ENCODE measurements at regions not wholly inside any gene's neighbourhood (a gene's known extent, or its start where the extent isn't known, plus 50 kb on each side); places are given as distances from the start of the nearest gene placed in this dataset.

GRCh38 chr16:6618874-6619273, 713.8 kb upstream of the RBFOX1 start:
- DNase-seq (ENCODE audit: low read depth in 1 of 2, low spot score in 1 of 2), result no peak

DNA sequence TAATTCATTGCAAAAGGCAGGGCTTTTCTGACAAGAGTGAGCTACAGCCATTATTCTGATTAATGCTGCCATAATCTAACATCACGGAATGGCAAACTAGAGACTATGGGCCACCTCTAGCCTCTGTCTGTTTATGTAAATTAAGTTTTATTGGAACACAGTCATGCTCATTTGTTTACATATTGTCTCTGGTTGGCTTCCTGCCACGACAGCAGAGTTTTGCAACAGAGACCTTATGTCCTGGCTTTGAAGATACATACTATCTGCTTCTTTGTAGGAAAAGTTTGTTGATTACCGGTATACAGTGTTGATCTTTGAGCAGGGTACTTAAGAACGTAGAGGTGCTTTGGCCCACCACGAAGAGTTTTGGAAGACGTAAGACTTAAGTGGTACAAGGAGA, 715.9 kb upstream of the RBFOX1 start:
- DNase-seq (ENCODE audit: low read depth in 1 of 2, low spot score in 1 of 2), result no peak

DNA sequence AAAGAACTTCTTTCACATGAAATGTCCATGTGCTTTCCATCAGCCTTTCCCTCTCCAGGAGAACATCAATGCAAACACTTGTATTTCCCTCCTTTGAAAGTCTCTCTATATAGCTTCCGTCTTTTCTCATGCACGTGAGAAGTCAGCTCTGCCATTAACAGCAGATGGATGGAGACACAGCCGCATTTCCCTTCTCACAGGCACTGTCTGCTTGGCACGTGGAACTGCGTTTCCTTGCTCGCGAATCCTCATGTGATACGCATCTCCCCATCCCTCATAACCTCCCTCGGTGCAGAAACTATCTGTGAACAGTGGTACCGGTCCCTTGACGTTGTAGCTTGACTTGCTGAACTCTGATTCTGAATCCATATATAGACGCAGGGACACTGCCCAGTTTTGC, 717.0 kb upstream of the RBFOX1 start:
- no peak for DNase-seq (ENCODE audit: low read depth in 1 of 2, low spot score in 1 of 2)

DNA sequence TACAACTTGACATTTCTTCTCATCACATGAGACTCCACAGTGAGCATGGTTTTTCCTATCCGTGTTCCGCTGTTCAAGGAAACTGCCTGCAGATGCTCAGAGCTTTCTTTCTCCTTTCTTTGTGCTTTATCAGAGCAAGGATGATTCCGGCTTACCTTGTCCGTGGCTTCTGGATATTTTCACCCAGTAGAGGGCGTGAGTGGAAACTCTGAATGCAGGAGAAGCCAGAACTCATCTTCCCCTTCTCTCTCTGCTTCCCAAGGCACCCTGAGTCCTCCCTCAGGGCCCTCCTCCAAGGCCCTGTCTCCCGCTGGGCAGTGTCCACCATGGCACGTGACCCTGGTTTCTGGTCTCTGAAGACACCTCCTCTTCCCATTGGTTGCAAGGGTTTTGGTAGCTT, 721.1 kb upstream of the RBFOX1 start:
- no peak for DNase-seq (ENCODE audit: low read depth in 1 of 2, low spot score in 1 of 2)

DNA sequence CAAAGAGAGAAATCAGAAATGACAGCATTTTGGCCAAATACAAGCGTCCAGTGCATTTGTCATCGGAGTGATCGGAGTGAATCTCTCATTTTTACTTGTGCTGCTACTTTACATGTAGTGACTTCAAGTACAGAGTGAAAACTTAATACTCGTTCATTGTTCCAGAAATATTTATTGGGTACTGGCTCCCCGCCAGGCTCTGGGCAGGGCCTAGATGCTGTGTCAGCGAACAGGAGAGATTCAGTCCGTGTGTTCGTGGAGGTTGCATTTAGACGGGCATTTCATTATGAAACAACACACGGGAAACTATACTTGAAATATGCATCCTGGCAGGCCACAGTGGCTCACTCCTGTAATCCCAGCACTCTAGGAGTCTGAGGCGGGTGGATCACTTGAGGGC, 727.2 kb upstream of the RBFOX1 start:
- no peak for DNase-seq (ENCODE audit: low read depth in 1 of 2, low spot score in 1 of 2)

DNA sequence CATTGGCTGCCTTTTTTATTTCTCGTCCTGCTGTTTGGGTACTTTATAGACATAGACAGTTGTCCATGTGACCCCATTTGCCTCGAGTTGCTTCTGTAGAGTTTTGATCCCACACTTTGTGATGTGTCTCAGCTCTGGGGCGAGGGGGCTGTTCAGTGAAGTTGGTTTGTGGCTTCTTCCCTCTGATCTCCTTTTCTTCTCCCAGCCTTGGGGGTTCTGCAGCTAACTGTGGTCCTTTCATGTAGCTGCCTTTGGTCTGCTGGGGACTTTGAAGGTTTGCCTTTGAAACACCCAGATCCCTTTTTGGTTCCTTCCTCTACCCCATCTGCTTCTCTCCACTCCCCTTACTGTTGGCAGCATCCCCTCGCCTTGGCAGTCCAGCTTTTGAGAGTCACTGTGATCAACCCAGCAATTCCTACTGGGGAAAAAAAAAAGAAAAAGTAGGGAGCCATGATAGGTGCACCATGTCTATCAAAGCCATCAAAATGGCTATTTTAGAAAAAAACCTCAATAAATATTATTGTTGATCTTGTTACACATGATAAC, 728.8 kb upstream of the RBFOX1 start:
- DNase-seq (ENCODE audit: low read depth in 1 of 2, low spot score in 1 of 2), result no peak

DNA sequence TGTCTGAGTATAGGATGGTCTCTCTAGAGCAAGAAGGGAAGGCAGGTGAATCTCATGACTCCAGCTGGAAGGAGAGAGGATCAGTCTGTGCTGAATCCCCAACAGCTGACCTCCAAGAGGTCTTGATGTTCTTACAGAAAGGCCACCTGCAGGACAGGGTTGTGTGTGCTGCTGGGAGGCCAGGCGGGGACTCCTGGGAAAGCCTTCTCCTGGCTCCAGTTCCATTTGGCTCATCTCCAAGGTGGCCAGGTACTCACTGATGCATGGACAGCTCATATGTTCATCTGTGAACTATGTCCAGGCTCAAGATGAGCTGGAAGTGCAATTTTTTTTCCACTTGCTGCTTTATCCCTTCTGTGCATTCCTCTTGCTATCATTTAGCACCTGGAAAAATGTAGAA, 730.2 kb upstream of the RBFOX1 start:
- DNase-seq (ENCODE audit: low read depth in 1 of 2, low spot score in 1 of 2), result no peak

DNA sequence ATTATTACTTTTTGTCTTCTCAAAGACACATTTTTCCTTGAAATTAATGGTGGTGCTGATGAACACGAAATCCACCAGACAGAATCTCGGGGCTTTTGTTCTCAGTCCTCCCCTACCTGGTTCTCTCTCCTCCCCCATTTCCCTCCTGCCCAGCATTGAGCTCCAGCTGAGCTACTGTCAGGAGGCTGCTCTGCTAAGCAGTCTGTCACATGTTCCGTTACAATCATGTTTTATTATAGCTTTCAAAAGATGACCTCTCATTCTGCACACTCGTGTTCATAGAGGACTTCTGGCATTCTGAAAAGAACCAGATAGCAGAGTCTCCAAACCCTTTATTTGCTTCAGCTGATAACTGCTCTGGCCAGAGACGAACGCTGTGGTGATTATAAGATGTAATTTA, 732.5 kb upstream of the RBFOX1 start:
- DNase-seq (ENCODE audit: low read depth in 1 of 2, low spot score in 1 of 2), result no peak

DNA sequence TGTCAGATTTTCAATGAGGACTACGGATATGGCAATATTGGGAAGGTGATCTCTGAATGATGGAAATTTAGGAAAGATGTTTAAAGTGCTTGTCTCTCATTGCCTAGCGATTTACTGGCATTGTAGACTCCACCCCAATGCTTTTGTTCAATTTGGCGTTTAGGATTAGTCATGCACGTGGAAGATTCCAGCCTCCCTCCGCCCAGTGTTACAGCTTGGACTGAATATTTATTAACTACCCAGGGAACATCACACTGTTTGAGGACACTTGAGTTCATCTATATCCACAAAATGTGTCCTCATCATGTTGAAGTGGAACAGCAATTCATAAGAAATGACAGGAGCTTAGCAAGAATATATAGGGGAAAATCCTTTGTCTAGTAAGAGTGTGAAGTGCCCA, 738.8 kb upstream of the RBFOX1 start:
- DNase-seq (ENCODE audit: low read depth in 1 of 2, low spot score in 1 of 2), result no peak

- DNase-seq (ENCODE audit: low read depth in 1 of 2, low spot score in 1 of 2), result no peak
Observed at GRCh38 chr16:6576606-6577005, 756.0 kb upstream of the RBFOX1 start.

DNA sequence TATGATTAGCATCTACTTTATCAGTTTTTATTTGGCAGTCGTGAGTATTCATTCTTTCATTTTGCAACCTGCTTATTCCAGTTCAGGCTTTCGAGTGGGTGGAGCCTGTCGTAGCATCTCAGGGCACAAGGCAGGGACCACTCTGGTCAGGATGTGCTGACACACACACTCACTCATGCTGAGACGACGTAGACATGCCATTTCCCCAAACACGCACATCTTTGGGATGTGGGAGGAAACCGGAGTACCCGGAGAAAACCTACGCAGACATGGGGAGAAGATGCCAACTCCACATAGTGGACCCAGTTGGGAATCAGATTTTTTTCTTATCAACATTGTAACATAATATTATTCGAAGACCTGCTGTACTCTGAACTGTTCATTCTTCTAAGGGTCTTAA, 756.5 kb upstream of the RBFOX1 start:
- no peak for DNase-seq (ENCODE audit: low read depth in 1 of 2, low spot score in 1 of 2)

DNA sequence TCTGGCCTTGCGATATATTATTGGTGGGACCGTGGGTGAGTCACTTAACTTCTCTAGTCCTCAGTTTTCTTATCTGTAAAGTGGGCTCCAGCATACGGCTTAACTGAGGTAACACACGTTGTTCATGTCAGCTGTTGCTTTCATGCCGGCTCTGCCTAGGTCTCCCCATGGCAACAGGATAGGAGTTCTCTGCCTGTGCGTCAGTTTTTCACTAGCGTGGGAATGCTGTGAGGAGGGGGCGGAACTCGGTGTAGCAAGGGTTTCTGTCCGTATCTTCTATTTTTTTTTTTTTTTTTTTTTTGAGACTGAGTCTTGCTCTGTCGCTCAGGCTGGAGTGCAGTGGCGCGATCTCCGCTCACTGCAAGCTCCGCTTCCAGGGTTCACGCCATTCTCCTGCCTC, 758.5 kb upstream of the RBFOX1 start:
- DNase-seq (ENCODE audit: low read depth in 1 of 2, low spot score in 1 of 2), result no peak

DNA sequence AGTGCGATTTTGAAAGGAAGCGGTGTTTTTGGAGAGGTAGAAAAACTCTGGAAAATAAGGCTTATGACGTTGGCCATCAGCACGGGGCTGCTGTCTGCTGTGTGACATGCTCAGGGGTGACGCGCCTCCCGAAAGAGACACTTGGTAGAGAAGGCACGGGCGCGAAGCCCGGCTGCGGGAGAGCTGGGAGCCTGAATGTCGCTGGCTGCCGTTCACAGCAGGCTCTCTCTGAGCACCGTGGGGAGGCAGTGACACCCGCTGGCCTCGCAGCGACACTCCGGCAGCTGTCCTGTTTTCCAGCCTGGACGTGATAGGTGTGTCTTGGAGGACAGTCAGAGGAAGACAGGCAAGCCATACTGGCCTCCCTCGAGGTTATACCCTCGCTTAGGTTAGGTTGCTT, 759.1 kb upstream of the RBFOX1 start:
- no peak for DNase-seq (ENCODE audit: low read depth in 1 of 2, low spot score in 1 of 2)

DNA sequence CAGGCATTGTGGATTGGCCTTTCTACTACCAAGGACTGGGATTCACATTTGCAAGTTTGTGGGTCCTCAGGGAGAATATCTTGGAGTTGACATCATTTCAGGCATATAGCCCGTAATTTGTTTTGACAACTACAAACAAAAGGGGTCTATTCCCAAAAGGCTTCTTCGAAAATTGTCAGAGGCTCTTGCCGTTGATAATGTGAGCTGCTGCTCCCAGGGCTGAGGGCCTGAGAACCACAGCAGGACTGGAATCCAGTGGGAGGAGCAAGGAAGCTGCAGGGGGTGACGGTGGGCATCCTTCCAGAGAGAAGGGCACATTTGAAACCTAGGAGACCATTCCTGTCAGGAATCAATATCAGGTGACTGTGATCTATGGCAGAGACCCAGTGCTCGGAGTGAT, 761.6 kb upstream of the RBFOX1 start:
- no peak for DNase-seq (ENCODE audit: low read depth in 1 of 2, low spot score in 1 of 2)

DNA sequence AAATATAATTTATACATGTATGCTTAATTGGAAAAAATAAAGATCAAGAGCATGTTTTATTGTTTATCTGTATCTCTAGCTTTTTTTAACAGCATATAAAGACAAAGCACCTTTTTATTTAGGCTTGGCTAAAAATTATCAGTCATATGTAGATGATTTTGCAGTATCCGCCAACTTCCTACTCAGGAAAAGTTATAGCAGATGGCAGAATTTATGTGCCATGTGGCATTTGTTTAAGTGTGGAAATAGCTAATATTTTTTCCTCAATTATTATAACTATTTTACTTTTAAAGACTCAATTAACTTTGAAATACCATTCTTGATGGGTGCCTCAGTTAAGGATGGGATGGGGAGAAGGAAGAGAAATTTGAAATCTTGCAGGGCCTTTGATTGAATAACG, 762.1 kb upstream of the RBFOX1 start:
- no peak for DNase-seq (ENCODE audit: low read depth in 1 of 2, low spot score in 1 of 2)

- no peak for DNase-seq (ENCODE audit: low read depth in 1 of 2, low spot score in 1 of 2)
Observed at GRCh38 chr16:6562986-6563385, 769.7 kb upstream of the RBFOX1 start.

DNA sequence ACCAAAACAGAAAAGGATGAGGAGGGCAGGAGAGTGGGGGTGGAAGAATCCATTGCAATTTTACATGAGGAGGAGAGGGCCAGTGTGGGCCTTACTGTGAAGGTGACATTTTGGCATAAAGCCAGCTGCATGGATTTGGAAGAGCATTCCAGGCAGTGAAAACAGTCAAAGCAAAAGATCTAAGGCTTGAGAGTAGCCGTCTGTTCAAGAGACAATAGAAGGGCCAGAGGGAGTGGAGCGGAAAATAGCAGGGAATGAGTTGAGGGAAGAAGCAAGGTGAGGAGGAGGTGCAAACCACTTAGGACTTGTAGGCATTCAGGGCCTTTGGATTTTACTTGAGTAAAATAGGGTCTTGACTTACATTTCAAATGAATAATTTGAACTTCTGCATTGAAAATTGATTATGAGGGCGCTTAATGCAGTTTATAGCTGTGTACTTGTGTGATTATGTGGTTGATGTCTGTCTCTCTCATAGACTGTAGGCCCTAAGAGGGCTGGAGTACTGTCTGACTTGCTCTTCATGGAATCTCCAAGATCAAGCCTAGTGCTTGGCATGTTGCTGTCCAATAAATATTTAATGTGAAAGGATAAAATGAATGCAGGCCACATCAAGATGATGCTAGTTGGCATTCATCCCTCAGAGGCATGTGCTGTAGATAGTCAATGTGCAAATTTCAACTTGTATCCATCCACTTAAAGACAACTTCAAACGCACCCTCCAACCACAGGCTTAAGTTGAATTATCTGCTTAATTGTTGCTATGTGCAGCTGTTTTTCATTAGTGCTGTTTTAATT, 772.1 kb upstream of the RBFOX1 start:
- DNase-seq (ENCODE audit: low read depth in 1 of 2, low spot score in 1 of 2), result no peak

DNA sequence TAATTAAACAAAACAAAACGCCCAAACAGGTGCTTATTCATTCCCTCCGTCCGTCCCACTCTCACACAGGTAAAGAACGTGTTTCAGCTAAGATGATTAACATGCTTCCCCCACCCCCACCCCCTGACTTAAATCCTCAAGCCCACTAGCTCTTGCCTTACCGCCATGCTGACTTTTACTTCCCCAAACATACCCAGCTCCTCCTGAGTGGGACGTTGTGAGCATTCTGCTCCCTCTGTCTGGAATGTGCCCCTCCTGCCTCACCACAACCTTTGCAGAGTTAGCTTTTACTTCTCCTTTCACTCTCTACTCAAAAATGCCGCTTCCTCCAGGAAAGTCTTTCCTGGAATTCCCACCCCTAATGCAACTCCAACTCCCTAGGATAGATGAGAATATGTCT, 774.0 kb upstream of the RBFOX1 start:
- no peak for DNase-seq (ENCODE audit: low read depth in 1 of 2, low spot score in 1 of 2)

GRCh38 chr16:6558126-6558525, 774.5 kb upstream of the RBFOX1 start:
- DNase-seq (ENCODE audit: low read depth in 1 of 2, low spot score in 1 of 2), result no peak

DNA sequence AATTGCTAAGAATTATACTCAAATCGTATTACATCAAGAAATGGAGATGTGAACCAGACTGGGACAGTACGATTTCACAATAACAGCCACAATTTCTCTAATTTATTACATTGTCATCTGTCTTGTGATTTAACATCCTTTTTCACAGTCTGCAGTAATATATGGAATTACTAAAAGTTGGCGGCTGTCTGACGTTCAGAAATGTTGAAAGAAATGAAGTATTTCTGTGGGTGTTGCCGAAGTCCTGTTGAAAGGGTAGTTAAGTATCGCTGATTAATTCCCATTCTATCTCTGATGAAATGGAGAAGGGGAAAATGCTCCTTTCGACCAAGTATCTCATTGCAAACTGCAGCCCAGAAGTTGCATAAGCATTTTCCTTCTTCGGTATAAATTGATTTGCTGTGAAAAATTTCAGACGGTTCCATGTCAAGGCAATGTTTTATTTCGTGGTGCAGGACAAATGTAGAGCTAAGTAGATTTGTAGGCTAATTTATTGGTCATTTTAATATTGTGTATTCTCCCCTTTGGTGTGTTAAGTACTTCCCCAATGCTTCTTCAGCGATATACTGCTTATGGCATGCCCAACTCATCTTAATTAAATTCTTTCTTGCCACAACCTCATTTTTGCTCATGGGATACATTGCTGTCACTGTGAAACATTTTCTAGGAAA, 775.2 kb upstream of the RBFOX1 start:
- no peak for DNase-seq (ENCODE audit: low read depth in 1 of 2, low spot score in 1 of 2)

DNA sequence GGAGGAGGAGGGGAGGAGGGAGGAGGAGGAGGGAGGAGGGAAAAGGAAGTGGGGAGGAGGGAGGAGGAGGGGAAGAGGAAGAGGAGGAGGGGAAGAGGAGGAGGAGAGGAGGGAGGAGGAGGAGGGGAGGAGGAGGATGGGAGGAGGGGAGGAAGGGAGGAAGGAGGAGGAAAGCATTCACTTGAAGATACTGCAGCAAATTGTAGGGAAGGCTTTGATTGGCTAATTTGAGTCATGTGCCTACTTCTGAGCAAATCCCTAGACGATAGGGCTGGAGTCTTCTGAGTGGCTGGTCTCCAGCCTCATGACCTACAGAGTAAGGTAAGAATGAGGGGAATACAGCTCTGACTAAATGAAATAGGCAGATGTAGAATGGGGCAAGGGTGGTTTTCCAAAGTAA, 783.2 kb upstream of the RBFOX1 start:
- DNase-seq (ENCODE audit: low read depth in 1 of 2, low spot score in 1 of 2), result no peak

DNA sequence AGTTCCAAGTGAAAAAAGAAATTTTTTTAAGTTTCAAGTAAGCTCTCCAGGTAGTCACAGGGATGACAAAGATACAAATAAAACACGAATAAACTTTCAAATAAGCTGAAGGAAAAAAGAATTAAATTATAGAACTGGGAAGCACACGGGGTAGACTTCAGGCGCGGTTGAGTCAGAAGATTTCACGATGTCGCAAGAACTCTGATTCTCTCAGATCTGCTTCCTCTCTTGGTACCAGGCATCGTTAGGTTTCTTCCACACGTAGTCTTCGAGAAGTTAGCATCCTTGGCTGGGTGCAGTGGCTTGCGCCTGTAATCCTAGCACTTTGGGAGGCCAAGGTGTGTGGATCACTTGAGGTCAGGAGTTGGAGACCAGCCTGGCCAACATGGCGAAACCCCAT, 784.1 kb upstream of the RBFOX1 start:
- DNase-seq (ENCODE audit: low read depth in 1 of 2, low spot score in 1 of 2), result no peak

DNA sequence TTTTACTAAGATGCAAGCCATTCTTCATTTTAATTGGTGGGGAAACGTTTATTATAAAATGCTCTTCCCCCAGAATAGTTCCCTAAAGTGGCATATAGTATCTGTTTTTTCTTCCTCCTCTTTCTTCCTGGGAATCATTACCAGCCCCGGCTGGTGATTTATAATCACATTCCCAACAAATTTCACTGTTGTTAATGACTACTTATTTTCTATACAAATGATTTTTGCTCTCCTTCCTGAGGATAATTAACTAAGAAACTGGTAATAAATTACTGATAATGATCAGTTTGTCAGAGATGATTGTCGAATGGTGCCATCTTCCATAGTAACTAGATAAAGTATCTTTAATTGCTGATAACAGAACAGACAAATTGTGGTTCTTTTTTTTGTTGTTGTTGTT, 785.5 kb upstream of the RBFOX1 start:
- DNase-seq (ENCODE audit: low read depth in 1 of 2, low spot score in 1 of 2), result no peak
